ENCODE measurements at regions not wholly inside any gene's neighbourhood (a gene's known extent, or its start where the extent isn't known, plus 50 kb on each side); places are given as distances from the start of the nearest gene placed in this dataset.

DNA sequence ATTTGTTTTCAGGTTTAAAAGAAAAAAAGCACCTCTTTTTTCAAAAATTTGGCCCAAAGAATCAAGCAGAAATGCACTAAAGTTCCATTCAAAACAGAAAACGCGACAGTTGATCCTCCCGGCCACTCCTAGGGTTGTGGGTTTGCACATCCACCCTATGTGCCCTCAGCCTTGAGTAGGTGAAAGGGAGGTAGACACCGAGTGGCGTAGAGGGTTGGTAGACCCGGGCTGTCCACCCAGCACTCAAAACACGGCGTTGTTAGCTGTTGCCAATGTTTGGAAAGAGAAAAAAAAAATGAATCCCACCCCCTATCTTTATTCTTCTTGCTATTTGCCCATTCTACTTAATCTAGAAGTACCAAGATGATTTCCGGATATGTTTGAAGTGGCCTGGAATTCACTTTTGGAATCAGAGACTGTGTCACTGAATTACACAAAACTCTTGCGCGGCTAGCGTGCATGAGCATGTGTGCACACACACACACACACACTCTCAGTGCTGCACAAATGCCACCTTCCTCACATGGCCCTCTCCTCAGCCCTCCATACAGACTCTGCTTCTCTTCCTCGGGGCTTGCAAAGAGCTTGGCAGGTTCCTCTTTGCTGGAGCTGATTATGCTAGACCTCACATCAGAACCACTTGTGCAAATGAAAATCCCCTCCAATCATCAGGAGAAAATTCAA, 110.2 kb upstream of the HAND1 start:
- no peak for FAIRE-seq

DNA sequence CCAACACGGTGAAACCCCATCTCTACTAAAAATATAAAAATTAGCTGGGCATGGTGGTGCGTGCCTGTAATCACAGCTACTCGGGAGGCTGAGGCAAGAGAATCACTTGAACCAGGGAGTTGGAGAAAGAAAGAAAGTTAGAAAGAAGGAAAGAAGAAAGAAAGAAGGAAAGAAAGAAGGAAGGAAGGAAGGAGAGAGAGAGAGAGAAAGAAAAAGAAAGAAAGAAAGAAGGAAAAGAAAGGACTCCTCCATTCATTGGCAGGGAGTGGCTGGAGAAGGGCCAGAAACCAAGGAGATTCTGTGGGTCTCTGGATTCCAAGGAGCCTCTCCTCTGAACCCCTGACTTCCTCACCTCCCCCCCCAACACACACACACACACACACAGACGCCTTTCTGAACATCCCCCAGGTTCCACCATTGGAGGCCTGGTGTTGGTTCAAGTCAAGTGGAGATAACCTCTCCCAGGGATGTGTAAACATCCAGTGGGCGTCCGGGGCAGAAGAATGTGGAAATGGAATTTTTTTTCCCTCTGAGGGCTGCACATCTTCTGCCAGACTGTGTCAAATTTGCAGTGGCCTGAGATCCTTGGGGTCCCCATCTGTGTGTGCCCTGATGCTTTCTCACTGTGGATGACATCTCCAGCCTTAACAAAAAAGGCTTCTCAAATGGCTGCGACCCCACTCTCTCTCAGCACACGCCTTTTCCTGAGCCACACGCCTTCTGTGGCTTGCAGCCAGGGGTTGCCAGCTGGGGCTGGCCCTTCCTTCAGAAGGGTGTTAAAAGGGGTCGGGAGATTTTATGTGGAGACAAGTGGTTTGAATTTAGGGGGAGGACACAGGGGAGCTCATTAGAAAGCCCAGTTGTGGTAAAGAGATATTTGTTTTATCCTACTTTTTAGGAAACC, 109.3 kb upstream of the HAND1 start:
- no peak for FAIRE-seq

DNA sequence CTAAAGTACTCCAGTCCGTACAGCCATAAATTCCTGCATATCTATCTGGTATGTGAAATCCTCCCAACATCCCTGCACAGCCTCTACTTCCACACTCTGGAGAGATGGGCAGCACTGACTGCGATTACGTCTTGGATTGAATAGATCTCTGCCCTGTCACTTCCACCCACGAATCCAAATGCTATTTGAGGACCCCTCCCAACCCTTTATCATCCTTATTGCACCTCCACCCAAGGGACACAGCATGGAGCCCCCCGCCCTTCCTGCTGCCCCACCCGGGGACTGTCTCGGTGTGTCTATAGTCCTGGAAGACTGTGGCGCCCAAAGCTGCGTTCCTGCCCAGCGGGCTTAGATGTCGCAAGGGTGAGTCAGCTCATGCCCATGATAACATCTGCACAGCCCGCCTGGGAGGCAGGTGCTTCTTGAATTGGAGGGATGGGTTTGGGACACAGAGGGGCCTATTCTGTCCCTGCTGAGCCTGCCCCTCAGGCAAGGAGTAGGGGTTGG, 105.7 kb upstream of the HAND1 start:
- FAIRE-seq: no peak

DNA sequence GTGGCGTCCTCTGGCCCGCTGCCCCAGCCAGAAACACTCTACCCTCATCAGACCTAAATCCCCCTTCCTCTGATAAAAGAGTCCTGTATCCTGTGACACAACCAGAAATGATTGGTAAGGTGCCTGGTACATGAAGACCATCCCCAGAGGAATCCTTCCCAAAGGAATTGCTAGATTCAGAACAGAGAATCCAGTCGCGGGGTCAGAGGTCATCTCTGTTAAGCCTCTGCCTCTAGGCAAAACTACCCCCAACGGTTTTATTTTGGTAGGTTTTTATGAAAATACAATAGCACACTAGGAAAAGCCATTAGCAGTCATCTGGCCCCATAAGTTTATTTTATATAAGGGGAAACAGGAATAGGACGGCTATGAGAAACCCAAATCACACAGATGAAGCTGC, 102.4 kb upstream of the HAND1 start:
- FAIRE-seq: no peak

DNA sequence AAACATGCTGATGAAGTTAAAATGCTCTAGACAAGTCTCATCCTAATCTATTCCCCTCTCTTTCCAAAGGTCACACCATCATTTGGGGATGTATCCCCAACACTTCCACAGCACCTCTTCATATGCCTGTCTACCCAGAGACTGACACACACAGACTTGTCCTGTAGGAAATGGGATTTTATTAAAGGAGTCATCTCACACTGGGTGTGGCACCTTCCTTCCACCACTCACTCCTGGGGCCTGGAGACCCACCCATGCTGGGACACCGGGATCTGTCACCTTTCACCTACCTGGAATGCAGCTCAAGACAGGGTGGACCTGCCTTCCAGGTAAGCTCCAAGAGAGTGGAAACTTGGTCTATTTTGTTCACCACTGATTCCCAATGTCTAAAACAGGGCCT, 99.4 kb upstream of the HAND1 start:
- no peak for FAIRE-seq

DNA sequence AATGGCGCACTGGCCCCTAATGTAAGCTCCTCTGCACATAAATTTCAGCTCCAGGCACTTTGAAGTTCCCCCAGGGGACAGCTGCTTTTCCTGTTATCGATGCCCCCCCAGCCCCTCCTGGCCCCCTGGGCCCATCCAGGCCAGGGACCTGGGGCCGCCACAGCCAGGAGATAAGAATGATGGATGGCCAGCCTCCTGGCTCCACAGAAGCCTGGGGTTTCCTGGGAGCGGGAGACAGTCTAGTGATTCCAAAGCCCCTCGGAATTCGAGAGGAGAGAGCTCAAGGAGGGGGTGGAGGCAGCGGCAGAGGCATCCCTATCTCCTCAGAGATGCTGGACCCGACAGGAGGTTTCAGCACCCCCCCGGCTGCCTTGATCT, 98.4 kb upstream of the HAND1 start:
- FAIRE-seq: no peak

DNA sequence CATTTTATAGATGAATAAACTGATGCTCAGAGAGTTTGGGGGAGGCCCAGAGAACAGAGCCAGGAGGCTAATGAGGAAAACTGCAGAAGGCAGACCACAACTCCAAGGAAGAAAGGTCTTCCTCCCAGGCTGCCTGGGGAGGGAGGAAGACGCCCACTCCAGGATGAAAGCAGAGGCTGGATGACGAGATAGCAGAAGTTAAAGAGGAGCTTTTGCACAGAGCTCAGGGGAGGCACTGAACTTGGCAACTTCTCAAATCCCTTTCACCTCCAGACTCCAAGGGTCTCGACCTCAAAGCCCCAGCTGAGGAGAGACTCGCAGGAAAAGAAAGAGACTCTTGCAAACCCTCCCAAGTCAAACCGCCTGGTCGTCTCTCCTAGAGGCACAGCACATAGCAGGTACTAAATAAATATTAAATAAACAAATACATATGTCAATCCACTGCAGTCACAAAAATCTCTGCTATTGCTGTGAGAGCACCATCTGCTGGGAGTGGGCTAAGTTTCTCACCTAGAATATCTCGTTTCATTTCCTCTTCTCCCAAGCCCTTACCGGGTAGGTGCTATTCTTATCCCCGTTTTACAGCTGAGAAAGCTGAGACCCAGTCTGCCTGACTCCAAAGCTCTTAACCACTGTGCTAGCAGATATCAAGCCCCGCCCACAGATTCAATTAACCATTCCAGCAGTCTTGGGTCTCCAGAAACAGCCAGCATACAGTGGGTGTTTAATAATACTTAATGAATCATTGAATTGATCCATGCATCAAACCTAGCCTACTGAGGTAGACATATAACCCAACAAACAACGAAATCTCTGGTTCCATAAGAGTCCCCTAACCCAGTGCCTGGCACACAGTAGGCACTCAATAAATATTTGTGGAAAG, 97.8 kb upstream of the HAND1 start:
- FAIRE-seq: no peak

DNA sequence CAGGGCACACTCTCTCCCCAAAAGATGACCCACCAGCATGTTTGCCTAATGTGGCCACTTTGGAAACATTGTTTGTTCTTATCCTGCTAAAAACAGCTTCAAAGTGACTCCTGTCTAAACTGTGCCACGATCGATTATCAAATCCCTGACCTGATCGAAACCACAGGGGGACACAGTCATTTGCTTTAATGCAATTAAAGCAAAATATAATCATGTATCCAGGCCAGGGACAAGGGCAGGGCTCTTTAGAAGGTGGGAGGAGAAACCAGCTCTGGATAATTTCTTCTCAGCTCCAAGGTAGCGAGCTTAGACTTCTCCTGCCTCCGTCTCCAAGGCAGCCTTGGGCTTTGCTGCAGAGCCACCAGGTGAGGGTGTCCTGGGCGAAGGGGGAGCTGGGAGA, 95.0 kb upstream of the HAND1 start:
- FAIRE-seq: no peak

DNA sequence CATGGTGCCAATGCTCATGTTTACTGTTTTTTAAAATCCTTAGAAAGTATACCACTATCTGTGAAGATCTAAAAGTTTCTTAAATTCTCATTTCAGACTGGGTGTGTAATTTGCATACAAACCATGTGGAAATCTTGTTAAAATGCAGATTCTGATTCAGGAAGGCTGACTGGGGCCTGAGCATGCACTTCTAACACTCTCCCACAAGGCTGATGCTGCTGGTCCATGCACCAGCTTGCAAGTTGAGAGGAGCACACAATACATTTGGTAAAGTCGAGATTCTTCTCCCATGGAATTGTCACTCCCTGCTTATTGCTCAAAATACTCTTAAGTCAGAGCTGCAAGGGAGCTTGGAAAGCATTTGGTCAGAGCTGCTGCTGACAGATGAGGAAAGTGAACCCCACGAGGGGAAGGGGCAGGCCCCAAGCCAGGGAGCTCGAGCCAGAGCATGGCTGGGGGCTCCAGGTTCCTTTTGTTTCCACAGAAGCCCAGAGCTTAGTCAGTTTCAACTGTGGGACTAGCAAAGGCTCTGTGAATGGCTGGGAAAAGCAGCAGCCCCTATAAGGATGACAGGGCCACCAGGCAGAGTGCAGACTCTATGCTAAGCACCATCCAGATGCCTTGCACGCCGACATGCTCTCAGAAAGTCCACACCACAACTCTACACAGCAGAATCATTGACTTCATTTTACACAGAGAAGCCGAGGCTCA, 93.5 kb upstream of the HAND1 start:
- FAIRE-seq: no peak

DNA sequence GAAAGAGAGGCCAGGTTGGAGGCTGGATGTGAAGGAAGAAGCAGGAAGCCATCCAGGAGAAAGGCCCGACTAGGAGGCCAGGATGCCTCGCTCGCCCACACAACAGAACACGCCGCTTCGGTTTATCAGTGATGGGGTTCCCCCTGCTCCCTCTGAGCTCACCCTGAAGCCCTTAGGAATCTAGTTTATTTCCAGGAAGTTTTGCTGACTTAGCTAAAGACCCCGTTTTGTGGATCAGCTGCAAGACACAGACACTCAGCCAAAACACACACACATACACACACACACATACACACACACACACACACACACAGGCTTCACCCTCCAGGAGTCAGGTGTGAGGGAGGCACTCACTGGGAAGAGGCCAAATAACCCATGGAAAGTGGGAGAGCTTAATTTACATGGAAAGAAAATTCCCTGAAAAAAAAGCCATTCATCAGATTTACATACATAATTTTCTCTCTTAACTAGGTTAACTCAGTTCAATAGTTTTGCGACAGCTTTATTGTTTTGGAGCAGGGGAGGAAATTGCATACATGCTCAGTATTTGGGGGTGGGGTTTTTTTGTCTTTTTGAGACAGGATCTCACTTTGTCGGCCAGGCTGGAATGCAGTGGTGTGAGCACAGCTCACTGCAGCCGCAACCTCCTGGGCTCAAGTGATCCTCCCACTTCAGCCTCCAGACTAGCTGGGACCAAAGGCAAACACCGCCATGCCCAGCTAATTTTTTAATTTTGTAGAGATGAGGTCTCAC, 92.7 kb upstream of the HAND1 start:
- no peak for FAIRE-seq

DNA sequence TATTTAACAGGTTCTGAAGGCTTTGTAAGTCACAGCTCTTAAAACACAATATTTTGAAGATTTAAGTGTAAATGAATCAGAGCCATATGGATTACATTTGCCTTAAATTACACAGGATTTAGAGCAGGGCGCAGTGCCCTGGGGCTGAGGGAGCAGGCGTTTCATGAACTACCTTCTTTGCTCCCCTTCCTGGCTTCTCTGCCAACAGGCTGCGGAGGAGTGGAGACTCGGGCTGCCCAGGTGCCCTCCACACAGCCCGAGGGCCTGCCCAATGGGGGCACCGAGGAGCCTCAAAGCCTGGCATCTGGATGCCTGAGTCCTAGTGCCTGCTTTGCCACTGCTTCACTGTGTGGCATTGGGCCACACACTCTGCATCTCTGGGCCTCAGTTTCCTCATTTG, 90.6 kb upstream of the HAND1 start:
- FAIRE-seq: no peak

DNA sequence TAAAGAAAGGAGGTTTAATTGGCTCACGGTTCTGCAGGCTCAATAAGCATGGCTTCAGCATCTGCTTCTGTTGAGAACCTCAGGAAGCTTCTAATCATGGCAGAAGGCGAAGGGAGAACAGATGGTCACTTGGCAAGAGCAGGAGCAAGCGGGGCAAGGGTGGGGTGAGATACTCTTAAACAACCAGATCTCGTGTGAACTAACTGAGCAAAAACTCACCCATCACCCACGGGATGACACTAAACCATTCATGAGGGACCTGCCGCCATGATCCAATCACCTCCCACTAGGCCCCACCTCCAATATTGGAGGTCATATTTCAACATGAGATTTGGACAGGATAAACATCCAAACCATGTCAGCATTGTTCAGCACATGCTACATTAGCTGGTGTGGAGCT, 89.1 kb upstream of the HAND1 start:
- FAIRE-seq: no peak

DNA sequence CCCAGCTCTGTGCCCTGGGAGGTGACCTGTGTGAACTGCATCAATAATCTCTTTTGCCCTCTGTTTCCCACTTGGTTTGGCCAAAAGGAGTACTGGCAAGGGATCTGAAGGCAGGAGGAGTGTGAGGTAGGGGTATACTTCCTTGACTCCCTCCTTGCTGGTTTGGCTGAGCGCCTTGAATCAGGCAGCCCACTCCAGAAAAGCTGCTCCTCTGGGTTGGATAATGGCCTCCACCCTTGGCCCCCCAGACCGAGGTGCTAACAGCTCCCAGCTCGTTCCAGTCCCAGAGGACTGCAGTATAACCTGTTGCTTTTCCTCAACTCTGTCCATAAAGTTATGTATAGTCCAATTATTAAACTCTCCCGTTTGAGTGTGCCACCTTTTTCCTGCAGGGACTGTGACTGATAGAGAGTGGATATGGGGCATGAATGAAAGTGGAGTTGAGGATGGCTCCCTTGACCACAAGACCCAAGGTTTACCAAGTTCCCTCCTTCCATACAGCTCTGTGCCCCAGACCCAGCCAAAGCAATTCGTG, 88.2 kb upstream of the HAND1 start:
- no peak for FAIRE-seq

DNA sequence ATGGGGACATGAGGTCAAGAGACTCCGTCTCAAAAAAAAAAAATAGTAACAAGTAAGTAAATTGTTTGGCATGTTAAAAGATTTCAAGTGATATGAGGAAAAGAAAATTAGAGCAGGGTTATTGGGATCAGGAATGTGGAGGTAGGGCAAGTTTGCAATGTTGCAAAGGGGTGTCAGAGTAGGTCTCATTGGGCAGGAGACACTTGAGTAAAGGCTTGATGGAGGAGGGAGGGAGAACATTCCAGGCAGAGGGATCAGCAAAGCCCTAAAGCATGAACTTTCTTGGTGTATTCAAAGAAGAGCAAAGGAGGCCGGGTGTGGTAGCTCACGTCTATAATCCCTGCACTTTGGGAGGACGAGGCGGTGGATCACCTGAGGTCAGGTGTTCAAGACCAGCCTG, 87.1 kb upstream of the HAND1 start:
- no peak for FAIRE-seq

DNA sequence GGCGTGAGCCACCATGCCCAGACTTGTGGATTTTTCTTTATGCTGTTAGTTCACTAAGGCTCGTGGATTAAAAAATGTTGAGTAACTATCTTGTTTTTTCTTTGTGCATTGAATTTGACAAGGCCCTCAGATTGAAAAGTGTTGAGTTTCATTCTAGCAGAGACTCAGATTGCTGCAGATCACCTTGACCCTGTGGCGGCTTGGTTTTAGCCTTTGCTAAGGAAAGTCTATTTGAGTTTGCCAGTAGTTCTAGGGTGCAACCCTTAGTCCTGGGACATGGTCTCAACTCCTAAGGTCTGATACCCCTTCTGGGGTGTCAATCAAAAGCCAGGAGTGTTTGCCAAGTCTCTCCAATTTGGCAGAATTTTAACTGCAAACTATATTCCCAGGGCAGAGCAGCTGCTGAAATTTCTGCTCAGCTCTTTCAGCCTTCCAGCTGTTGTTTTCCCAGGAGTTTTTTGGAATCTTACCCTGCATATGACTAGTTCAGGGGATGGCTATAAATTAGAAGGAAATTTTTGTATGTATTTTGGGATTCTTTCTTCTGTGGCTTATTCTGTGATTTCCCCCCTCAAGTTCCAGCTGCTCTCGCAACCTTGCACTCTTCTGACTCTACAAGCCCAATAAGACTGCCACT, 84.3 kb upstream of the HAND1 start:
- FAIRE-seq: no peak

DNA sequence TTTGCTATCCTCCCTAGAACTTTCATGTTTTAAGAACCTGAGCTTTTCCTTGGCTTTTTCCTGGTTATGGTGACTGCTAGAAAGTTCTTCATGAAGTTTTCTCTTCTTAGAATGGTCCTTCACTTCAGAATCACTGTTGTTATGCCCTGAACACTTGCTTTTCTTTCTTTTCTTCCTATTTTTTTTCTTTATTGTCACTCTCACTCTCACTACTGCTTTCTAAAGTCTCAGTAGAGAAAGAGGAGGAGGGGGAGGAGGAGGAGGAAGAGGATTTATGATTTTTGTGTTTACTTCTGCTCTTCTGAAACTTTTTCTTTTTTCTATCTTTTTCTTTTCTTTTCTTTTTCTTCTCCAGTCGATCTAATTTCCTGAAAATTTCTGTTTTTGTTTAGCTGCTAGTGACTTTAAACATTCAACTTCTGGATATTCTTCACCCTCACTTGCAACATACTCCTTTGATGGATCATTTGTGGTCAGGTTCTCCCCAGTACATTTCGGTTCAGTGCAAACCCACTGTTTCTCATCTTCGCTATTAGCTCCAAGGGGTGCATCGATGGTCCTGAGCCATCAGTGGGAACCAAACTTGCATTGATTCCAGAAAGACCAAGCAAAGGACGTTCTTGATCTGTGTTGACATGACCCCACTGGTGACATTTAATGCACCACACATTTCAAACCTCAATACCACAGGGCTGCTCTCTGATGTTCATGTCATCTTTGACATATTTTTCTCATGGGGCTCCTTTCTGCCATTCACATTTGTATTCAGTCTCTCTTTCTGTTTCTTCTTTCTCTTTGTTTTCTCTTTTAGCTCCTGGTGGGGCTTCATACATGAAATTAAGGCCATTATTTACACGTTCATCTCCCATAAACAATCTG, 81.6 kb upstream of the HAND1 start:
- FAIRE-seq: no peak

DNA sequence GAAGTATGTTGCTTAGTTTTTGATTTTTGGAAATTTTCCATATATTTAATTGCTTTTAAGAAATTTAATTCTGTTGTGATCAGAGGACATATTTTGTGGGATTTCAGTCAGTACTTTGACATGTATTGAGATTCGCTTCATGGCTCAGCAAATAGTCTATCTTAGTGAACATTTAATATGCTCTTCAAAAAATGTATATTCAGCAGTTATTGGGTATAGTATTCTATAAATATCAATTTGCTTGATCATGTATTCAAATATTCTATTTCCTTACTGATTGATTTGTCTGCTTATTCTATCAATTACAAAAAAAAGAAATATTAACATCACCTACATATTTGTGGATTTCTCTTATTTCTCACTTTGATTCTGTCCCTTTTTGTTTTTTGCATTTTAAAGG, 79.5 kb upstream of the HAND1 start:
- FAIRE-seq: no peak

DNA sequence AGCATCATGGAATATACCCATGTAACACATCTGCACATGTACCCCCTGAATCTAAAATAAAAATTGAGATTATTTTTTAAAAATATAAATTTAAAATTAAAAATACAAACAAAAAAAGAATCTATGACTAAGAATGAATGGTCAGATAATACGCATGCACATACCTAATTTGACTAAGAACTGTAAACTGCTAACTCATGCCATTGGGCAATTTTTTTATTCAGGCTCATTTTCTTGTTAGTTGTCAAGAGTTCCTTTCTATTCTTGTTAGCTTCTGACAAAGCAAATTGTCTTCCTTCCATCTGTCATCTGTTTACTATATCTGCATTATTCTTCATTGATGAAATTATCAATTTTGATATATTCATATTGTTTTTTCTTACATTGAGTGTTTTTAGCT, 69.5 kb upstream of the HAND1 start:
- FAIRE-seq: no peak

DNA sequence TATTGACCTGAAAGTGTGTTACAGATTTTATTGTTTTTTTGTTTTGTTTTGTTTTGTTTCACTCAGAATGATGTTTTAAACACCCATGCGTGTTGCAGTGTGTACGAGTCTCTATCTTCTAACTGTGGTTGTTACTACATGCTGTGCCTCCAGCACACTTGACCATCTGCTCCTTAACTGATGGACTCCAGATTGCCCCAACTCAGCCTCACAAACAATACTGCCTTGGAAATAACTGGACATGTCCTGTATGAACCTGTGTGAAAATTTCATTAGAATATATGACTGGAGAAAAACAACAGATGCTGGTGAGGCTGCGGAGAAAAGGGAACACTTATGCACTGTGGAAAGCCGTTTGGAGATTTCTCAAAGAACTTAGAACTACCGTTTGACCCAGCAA, 68.7 kb upstream of the HAND1 start:
- no peak for FAIRE-seq

DNA sequence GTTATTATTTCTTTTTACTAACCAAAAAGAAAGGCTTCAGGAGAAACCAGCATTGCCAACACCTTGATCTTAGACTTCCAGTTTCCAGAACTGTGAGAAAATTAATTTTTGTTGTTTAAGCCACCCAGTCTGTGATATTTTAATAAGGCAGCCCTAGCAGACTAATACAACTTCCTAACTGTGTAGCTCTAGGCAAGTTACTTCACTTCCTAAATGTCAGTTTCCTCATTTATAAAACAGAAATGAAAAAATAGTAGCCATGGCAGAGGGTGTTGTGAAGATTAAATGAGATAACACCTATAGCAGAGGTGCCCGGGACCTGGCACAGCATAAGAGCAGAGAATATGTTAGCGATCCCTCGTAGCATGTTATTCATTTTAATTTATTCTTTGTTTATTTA, 66.6 kb upstream of the HAND1 start:
- FAIRE-seq: no peak
